Adrenal gland (tissue), 9 donors: ENCODE measurements at regions not wholly inside any gene's neighbourhood (a gene's known extent, or its start where the extent isn't known, plus 50 kb on each side); places are given as distances from the start of the nearest gene placed in this dataset.
"Not testable (repeated sequence)": the region's sequence is repeated elsewhere in the genome, so short reads cannot be mapped to it uniquely, and the experiment has no call there.

Source experiments
- DNase-seq, 7 donors: peaks; one replicate each; pipeline ENCODE4 v3.0.0-alpha.2; 2019 to 2020
- H3K27ac ChIP-seq, 5 donors: fragments of 200-600 bp; sonication (generic) in 4 of 5; 1 replicate in 3 of 5; 2 replicates in 2 of 5; pipeline versions ENCODE4 v1.5.1 to v1.8.0; 2016 to 2020; ENCODE audit warnings: mild to moderate bottlenecking in 1 of 5
- H3K27me3 ChIP-seq: fragments of 200-600 bp; 2 replicates; pipeline ENCODE4 v1.8.0; 2021
- H3K36me3 ChIP-seq, 2 donors: fragments of 200-600 bp; replicated peaks in 1 of 2; 1 replicate in 1 of 2; 2 replicates in 1 of 2; pipeline versions ENCODE4 v1.5.1 to v1.8.0; 2018 to 2022
- H3K4me1 ChIP-seq, 2 donors: fragments of 200-600 bp; replicated peaks in 1 of 2; 1 replicate in 1 of 2; 2 replicates in 1 of 2; pipeline versions ENCODE4 v1.5.1 to v1.8.0; 2018 to 2021
- H3K4me3 ChIP-seq, 4 donors: fragments of 200-600 bp; sonication (generic) in 3 of 4; one replicate each; pipeline ENCODE4 v1.5.1; 2016 to 2018
- H3K9me3 ChIP-seq, 3 donors: fragments of 200-600 bp; sonication (generic) in 1 of 3; replicated peaks in 1 of 3; 1 replicate in 2 of 3; 2 replicates in 1 of 3; pipeline versions ENCODE4 v1.5.1 to v1.8.0; 2016 to 2021
- CTCF ChIP-seq, 6 experiments: fragments of 450-650 bp in 4 of 6; fragments of 200-600 bp in 2 of 6; sonication (generic) in 1 of 6; IDR thresholded peaks; 1 replicate in 5 of 6; 2 replicates in 1 of 6; pipeline versions ENCODE4 v1.5.1 to v1.8.0; 2016 to 2021; ENCODE audit warnings: antibody characterized with exemption in 6 of 6, mild to moderate bottlenecking in 2 of 6, moderate library complexity in 1 of 6
- POLR2A ChIP-seq, 2 donors: fragments of 450-650 bp; IDR thresholded peaks; one replicate each; pipeline ENCODE4 v1.6.1; 2017; ENCODE audit warnings: antibody characterized with exemption in 2 of 2, mild to moderate bottlenecking in 2 of 2, moderate library complexity in 1 of 2
- WGBS, 4 donors: extraction: QIAGEN DNeasy Blood & Tissue Kit in 2 of 4; methylation state at CpG; one replicate each; pipeline versions ENCODE4 v1.1.5 to v1.1.7; 2013 to 2017; 5-methylcytosine and 5-hydroxymethylcytosine counted together
- intact Hi-C, 2 donors: fragments of 100-400 bp; cut with DNase I; formaldehyde crosslinking; loops; one replicate each; pipeline versions ENCODE4 v1.14.1 to v1.15.0; 2022 to 2023
- donor health status: healthy with polysubstance abuse.
- donor health status: Bipolar disorder and iron deficiency.
- donor health status: DM: yes; HTN: yes; CAD: no.
- donor health status: DM: no; HTN: no; CAD: no.
- donor health status: DM: no; HTN: no; CAD: no.

- H3K36me3 ChIP-seq: no peaks in the 10 kb centered on the region
- H3K9me3 ChIP-seq: no peaks in the 10 kb centered on the region
- H3K4me3 ChIP-seq: no peak overlapping the region
- no peaks in the 10 kb centered on the region for H3K4me1 ChIP-seq
- DNase-seq: no peak
- intact Hi-C loops: no loop called here
- TF ChIP-seq POLR2A (IDR thresholded peaks at IDR 0.05): no peak
- no peak for TF ChIP-seq CTCF (IDR thresholded peaks at IDR 0.05)
- no peaks in the 10 kb centered on the region for H3K27me3 ChIP-seq
- H3K27ac ChIP-seq: no peak overlapping the region
- WGBS, 4 donors: 48 to 76% (median 66%) methylated on average over 3 of the region's 3 CpGs
Observed at GRCh38 chr6:112911959-112912358, 564.8 kb downstream of the RFPL4B start.

- no peaks in the 10 kb centered on the region for H3K9me3 ChIP-seq
- no peak overlapping the region for H3K27ac ChIP-seq
- H3K36me3 ChIP-seq: no peaks in the 10 kb centered on the region
- H3K4me3 ChIP-seq: no peak overlapping the region
- H3K4me1 ChIP-seq: no peaks in the 10 kb centered on the region
- intact Hi-C loops: no loop called here
- DNase-seq: no peak
- TF ChIP-seq CTCF (IDR thresholded peaks at IDR 0.05) (no peak), POLR2A (IDR thresholded peaks at IDR 0.05) (no peak)
- 41 to 59% (median 51%) methylated on average over 2 of the region's 2 CpGs for WGBS, 4 donors
- H3K27me3 ChIP-seq: no peaks in the 10 kb centered on the region
Observed at GRCh38 chr6:112912416-112913101, 565.4 kb downstream of the RFPL4B start.

- H3K36me3 ChIP-seq, H3K4me3 ChIP-seq, DNase-seq, H3K4me1 ChIP-seq, H3K27ac ChIP-seq, H3K27me3 ChIP-seq, intact Hi-C loops: not testable (repeated sequence)
- peaks cover 0 to 11% (median 0%) of the 10 kb centered on the region in 3 donors for H3K9me3 ChIP-seq
- 73 to 100% (median 81%) methylated on average over 1 to 8 of the region's 14 CpGs for WGBS, 4 donors
Observed at GRCh38 chr6:112919744-112920143, 572.6 kb downstream of the RFPL4B start.

- Histone ChIP-seq H3K36me3 (no peaks in the 10 kb centered on the region), H3K27me3 (no peaks in the 10 kb centered on the region), H3K27ac (no peak overlapping the region), H3K4me3 (no peak overlapping the region), H3K4me1 (no peaks in the 10 kb centered on the region), H3K9me3 (peaks cover 0 to 11% (median 0%) of the 10 kb centered on the region in 3 donors)
- WGBS, 4 donors: 80 to 93% (median 82%) methylated on average over 3 of the region's 3 CpGs
- intact Hi-C loops: no loop called here
- TF ChIP-seq POLR2A (IDR thresholded peaks at IDR 0.05) (no peak), CTCF (IDR thresholded peaks at IDR 0.05) (no peak)
- no peak for DNase-seq
Observed at GRCh38 chr6:112920994-112921393, 573.9 kb downstream of the RFPL4B start.

- no peaks in the 10 kb centered on the region for H3K27me3 ChIP-seq
- 76 to 89% (median 79%) methylated on average over 2 of the region's 2 CpGs for WGBS, 4 donors
- H3K4me3 ChIP-seq: no peak overlapping the region
- H3K27ac ChIP-seq: no peak overlapping the region
- peaks cover 0 to 11% (median 0%) of the 10 kb centered on the region in 3 donors for H3K9me3 ChIP-seq
- no peaks in the 10 kb centered on the region for H3K4me1 ChIP-seq
- no peak for DNase-seq
- TF ChIP-seq POLR2A (IDR thresholded peaks at IDR 0.05) (no peak), CTCF (IDR thresholded peaks at IDR 0.05) (no peak)
- intact Hi-C loops: no loop called here
- H3K36me3 ChIP-seq: no peaks in the 10 kb centered on the region
Observed at GRCh38 chr6:112923940-112924587, 576.9 kb downstream of the RFPL4B start.
